KMS-11 (cell line): ENCODE measurements at regions not wholly inside any gene's neighbourhood (a gene's known extent, or its start where the extent isn't known, plus 50 kb on each side); places are given as distances from the start of the nearest gene placed in this dataset.

Experiments used
- H2AFZ ChIP-seq: fragments of 200-600 bp; sonication (generic); 2 replicates; pipeline ENCODE4 v1.6.1; 2016; ENCODE audit warnings: antibody characterized with exemption, mixed run types, low read depth
- H3K27ac ChIP-seq: fragments of 200-600 bp; sonication (generic); 2 replicates; pipeline ENCODE4 v1.6.1; 2016; ENCODE audit warnings: mild to moderate bottlenecking, mixed run types
- H3K27me3 ChIP-seq: fragments of 200-600 bp; sonication (generic); 2 replicates; pipeline ENCODE4 v1.6.1; 2017; ENCODE audit warnings: mild to moderate bottlenecking, low read depth, mixed run types, moderate library complexity; ENCODE audit not compliant: insufficient read depth
- H3K36me3 ChIP-seq: fragments of 200-600 bp; sonication (generic); 2 replicates; pipeline ENCODE4 v1.6.1; 2017; ENCODE audit warnings: mild to moderate bottlenecking, mixed run types; ENCODE audit not compliant: insufficient read depth
- H3K4me1 ChIP-seq: fragments of 200-600 bp; sonication (generic); 2 replicates; pipeline ENCODE4 v1.6.1; 2016; ENCODE audit warnings: mild to moderate bottlenecking, low read depth, mixed run types; ENCODE audit not compliant: poor library complexity, severe bottlenecking
- H3K4me2 ChIP-seq: fragments of 200-600 bp; sonication (generic); 2 replicates; pipeline ENCODE4 v1.7.0; 2016; ENCODE audit warnings: mild to moderate bottlenecking, mixed run types
- H3K4me3 ChIP-seq: fragments of 200-600 bp; sonication (generic); IDR thresholded peaks from 2 replicates; pipeline ENCODE4 v1.6.1; 2017; ENCODE audit warnings: low read depth, low read length, mixed read lengths; ENCODE audit not compliant: insufficient read depth
- H3K79me2 ChIP-seq: fragments of 200-600 bp; sonication (generic); 2 replicates; pipeline ENCODE4 v1.6.1; 2016; ENCODE audit warnings: low read depth, mixed run types; ENCODE audit not compliant: insufficient read depth
- H3K9ac ChIP-seq: fragments of 200-600 bp; sonication (generic); 2 replicates; pipeline ENCODE4 v1.6.1; 2016; ENCODE audit warnings: mild to moderate bottlenecking, mixed run types
- H4K20me1 ChIP-seq: fragments of 200-600 bp; sonication (generic); 2 replicates; pipeline ENCODE4 v1.6.1; 2016; ENCODE audit warnings: mild to moderate bottlenecking, mixed run types; ENCODE audit not compliant: insufficient read depth
- TF ChIP-seq, protein P1 (sequence below): fragments of 200-600 bp; sonication (generic); conservative IDR thresholded peaks from 2 replicates; pipeline ENCODE4 v1.6.1; 2017; ENCODE audit warnings: low read depth, mild to moderate bottlenecking, antibody characterized with exemption, low read length, moderate library complexity, mixed read lengths

DNA sequence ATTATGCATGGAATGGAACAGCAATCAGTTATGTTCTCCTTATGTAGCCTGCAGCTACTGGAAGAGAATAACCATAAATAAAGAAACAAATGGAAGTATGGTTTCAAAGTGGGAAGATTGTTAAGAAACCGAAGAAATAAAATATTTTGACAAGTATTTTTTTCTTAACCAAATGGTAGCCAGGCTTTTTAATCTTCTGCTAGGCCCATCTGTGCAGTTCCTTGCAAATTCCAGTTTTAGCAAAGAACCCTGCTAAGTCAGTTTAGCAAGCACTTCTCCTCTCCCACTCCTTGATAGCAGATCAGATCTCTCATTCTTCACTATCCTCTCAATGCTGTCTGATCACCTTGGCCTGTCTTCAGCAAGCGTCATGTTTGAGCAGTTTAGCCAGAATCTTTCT is 111.1 kb upstream of the PRDM9 start:
- H2AFZ ChIP-seq, result no peak overlapping the region
- H3K79me2 ChIP-seq, result no peaks in the 10 kb centered on the region
- no peak overlapping the region for H3K27ac ChIP-seq
- H3K4me2 ChIP-seq, result no peak overlapping the region
- no peak overlapping the region for H3K4me3 ChIP-seq
- H3K4me1 ChIP-seq, result no peaks in the 10 kb centered on the region
- no peaks in the 10 kb centered on the region for H3K27me3 ChIP-seq
- TF ChIP-seq, protein P1, sequence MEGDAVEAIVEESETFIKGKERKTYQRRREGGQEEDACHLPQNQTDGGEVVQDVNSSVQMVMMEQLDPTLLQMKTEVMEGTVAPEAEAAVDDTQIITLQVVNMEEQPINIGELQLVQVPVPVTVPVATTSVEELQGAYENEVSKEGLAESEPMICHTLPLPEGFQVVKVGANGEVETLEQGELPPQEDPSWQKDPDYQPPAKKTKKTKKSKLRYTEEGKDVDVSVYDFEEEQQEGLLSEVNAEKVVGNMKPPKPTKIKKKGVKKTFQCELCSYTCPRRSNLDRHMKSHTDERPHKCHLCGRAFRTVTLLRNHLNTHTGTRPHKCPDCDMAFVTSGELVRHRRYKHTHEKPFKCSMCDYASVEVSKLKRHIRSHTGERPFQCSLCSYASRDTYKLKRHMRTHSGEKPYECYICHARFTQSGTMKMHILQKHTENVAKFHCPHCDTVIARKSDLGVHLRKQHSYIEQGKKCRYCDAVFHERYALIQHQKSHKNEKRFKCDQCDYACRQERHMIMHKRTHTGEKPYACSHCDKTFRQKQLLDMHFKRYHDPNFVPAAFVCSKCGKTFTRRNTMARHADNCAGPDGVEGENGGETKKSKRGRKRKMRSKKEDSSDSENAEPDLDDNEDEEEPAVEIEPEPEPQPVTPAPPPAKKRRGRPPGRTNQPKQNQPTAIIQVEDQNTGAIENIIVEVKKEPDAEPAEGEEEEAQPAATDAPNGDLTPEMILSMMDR, result no peak
- no peaks in the 10 kb centered on the region for H3K36me3 ChIP-seq
- H3K9ac ChIP-seq, result no peak overlapping the region
- H4K20me1 ChIP-seq, result no peaks in the 10 kb centered on the region

DNA sequence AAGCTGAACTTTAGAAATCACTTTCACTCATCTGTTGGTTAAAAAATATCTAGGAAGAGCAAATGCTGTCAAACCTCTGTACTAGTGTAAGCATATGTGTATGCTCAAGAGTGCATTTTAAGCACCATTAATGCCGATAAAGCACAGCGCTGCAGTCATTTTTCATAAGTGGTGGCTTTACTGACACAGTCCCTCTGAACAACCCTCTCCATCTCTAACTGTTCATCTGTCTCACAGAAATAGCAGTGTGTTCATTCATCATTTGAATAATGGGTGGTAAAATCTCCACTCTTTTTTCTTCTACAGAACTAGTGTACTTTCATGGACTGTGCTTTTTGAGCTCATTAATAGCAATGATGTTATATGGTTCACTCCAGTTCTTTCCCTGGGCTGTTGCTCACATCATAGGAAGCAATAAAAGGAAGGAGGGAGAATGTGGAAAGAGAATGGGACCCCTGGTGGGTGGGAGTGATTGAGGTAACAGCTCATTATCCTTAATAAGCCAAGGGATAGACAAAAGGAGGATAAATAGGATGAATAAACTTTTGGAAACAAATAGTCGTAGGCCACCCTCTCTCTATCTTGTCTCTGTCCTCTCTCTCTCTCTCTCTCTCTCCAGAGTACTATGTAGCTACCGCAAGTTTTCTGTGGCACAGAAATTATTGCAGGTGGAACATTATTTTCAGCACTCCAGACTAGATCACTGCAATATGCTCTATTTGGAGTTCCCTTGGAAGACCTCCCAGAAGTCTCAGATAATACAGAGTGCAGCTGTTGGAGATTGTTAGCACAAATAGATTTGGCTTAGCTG is 117.9 kb upstream of the PRDM9 start:
- Histone ChIP-seq H3K9ac (no peak overlapping the region), H3K4me2 (no peak overlapping the region), H4K20me1 (no peaks in the 10 kb centered on the region), H3K27ac (no peak overlapping the region), H3K27me3 (no peaks in the 10 kb centered on the region), H3K4me1 (no peaks in the 10 kb centered on the region), H2AFZ (no peak overlapping the region), H3K4me3 (no peak overlapping the region), H3K36me3 (no peaks in the 10 kb centered on the region), H3K79me2 (no peaks in the 10 kb centered on the region)
- TF ChIP-seq, protein P1, result no peak

DNA sequence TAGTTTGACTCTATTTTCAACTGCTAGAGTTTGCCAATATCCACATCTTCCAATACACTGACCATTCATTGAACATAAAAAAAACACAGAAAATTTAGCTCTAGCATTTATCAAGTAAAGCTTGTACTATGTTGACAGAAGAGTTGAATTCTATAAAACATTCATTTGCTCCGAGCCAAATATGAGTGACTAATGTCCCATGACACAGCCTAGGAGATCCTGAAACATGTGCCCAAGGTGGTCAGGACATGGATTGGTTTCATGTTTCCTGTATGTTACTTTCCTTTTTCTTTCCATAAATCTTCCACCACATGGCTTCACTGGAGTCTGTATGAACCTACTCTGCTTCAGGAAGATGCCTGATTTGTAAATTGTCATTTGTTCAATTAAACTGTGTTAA is 122.4 kb upstream of the PRDM9 start:
- no peak overlapping the region for H3K9ac ChIP-seq
- H3K27ac ChIP-seq, result no peak overlapping the region
- no peaks in the 10 kb centered on the region for H3K4me1 ChIP-seq
- TF ChIP-seq, protein P1, result no peak
- no peaks in the 10 kb centered on the region for H3K27me3 ChIP-seq
- H4K20me1 ChIP-seq, result no peaks in the 10 kb centered on the region
- no peak overlapping the region for H3K4me3 ChIP-seq
- H3K36me3 ChIP-seq, result no peaks in the 10 kb centered on the region
- no peak overlapping the region for H2AFZ ChIP-seq
- no peaks in the 10 kb centered on the region for H3K79me2 ChIP-seq
- no peak overlapping the region for H3K4me2 ChIP-seq

DNA sequence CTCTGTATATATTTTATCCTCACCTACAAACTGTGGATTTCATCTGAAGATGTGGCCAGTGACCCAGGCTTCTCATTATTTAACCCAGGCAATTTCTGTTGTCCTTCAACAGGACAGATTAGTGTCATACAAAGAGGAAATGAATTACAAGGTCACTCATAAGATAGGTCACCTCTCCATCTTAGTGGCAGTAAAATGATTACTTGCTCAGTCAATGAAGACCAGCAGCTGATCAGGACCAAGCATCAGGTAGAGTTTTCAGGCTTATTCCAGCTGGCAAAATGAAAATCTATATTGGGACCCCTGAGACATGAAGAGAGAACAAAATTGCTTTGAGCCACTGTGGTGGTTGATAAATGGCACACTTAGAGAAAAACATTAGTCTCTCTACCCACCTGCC is 135.2 kb upstream of the PRDM9 start:
- TF ChIP-seq, protein P1, result no peak
- H3K4me3 ChIP-seq, result no peak overlapping the region
- H3K27me3 ChIP-seq, result no peaks in the 10 kb centered on the region
- H3K27ac ChIP-seq, result no peak overlapping the region
- no peaks in the 10 kb centered on the region for H3K36me3 ChIP-seq
- no peak overlapping the region for H3K4me2 ChIP-seq
- no peak overlapping the region for H2AFZ ChIP-seq
- no peaks in the 10 kb centered on the region for H3K79me2 ChIP-seq
- no peaks in the 10 kb centered on the region for H4K20me1 ChIP-seq
- H3K4me1 ChIP-seq, result no peaks in the 10 kb centered on the region
- H3K9ac ChIP-seq, result no peak overlapping the region
